HepG2 (cell line): ENCODE measurements at regions not wholly inside any gene's neighbourhood (a gene's known extent, or its start where the extent isn't known, plus 50 kb on each side); places are given as distances from the start of the nearest gene placed in this dataset.

Experiments
- ATAC-seq: fragments of 200-7000 bp; cut with Tn5 transposase; 3 replicates; pipeline ENCODE4 v1.9.1; 2020; ENCODE audit warnings: mild to moderate bottlenecking, moderate library complexity
- BruUV-seq: library from RNA; stranded (reverse); fragments of 400-500 nt; replicated peaks from 2 replicates; lab custom pipeline; 2021; lab: Mats Ljungman, UMichigan
- CTCF ChIA-PET: fragments of 300-600 bp; formaldehyde crosslinking; extraction: SDS; loops from one replicate; lab custom pipeline; 2021; ENCODE audit warnings: low total read pairs, inconsistent platforms, low intra/inter-chr PET ratio; lab: Yijun Ruan, JAX
- POLR2A ChIA-PET: fragments of 350-600 bp; sonication (Branson Sonifier 250); formaldehyde crosslinking; loops from one replicate; lab custom pipeline; 2020; ENCODE audit warnings: antibody characterized with exemption, inconsistent platforms; lab: Yijun Ruan, JAX
- DNase-seq: peaks from one replicate; pipeline ENCODE4 v3.0.0-alpha.2; 2015; ENCODE audit warnings: low spot score
- FAIRE-seq: peaks from 3 replicates; lab custom pipeline; 2011; peaks lifted over from hg19 to GRCh38; lab: Jason Lieb, UNC
- H2AFZ ChIP-seq: one replicate; pipeline ENCODE4 v1.6.1; 2011; ENCODE audit warnings: low read length, inconsistent platforms
- H3K27ac ChIP-seq: fragments of 300-600 bp; 3 replicates; pipeline ENCODE4 v1.8.0; 2011; ENCODE audit warnings: mixed run types, mild to moderate bottlenecking, mixed read lengths, low read length, inconsistent platforms; ENCODE audit not compliant: insufficient read depth; ENCODE audit errors: extremely low read length
- H3K27me3 ChIP-seq, 2 experiments: fragments of 200-600 bp in 1 of 2; 2 replicates in 1 of 2; 3 replicates in 1 of 2; pipeline versions ENCODE4 v1.6.0 to v1.8.0; 2011; ENCODE audit warnings: low read length in 2 of 2, mild to moderate bottlenecking in 2 of 2, moderate library complexity in 2 of 2, inconsistent platforms in 1 of 2; ENCODE audit not compliant: insufficient read depth in 2 of 2, control insufficient read depth in 1 of 2
- H3K36me3 ChIP-seq, 2 experiments: fragments of 200-600 bp in 1 of 2; replicated peaks in 1 of 2; 2 replicates in 1 of 2; 3 replicates in 1 of 2; pipeline versions ENCODE4 v1.5.1 to v1.8.0; 2011; ENCODE audit warnings: low read length in 2 of 2, inconsistent platforms in 1 of 2; ENCODE audit not compliant: insufficient read depth in 2 of 2, control insufficient read depth in 1 of 2
- H3K4me1 ChIP-seq: 2 replicates; pipeline ENCODE4 v1.5.1; 2012; ENCODE audit warnings: low read length, inconsistent platforms; ENCODE audit not compliant: insufficient read depth
- H3K4me2 ChIP-seq: 2 replicates; pipeline ENCODE4 v1.6.0; 2011; ENCODE audit warnings: low read depth, low read length, inconsistent platforms
- H3K4me3 ChIP-seq, 3 experiments: fragments of 200-600 bp in 1 of 3; sonication (generic), shearing (Covaris generic) in 1 of 3; replicated peaks in 1 of 3; 2 replicates each; pipeline ENCODE4 v1.5.1; 2011 to 2016; ENCODE audit warnings: low read length in 3 of 3, inconsistent platforms in 2 of 3, low read depth in 2 of 3, mild to moderate bottlenecking in 2 of 3, control low read depth in 1 of 3, mixed read lengths in 1 of 3; ENCODE audit not compliant: insufficient read depth in 1 of 3
- H3K79me2 ChIP-seq: one replicate; pipeline ENCODE4 v1.6.1; 2011; ENCODE audit warnings: low read length, inconsistent platforms; ENCODE audit not compliant: insufficient read depth
- H3K9ac ChIP-seq: 2 replicates; pipeline ENCODE4 v1.6.0; 2011; ENCODE audit warnings: mild to moderate bottlenecking, low read depth, low read length, inconsistent platforms; ENCODE audit not compliant: insufficient read depth
- H3K9me3 ChIP-seq: 2 replicates; pipeline ENCODE4 v1.5.1; 2012; ENCODE audit warnings: mild to moderate bottlenecking, low read length
- H4K20me1 ChIP-seq: 2 replicates; pipeline ENCODE4 v1.6.0; 2011; ENCODE audit warnings: inconsistent platforms, mild to moderate bottlenecking, low read length, moderate library complexity; ENCODE audit not compliant: insufficient read depth
- AHR ChIP-seq: IDR thresholded peaks from 2 replicates; pipeline ENCODE4 v1.6.1; 2018; ENCODE audit warnings: missing genetic modification reagents, missing compliant biosample characterization
- DDIT3 ChIP-seq: sonication (generic); formaldehyde crosslinking; IDR thresholded peaks from 2 replicates; pipeline ENCODE4 v1.4.0; 2020; ENCODE audit warnings: mild to moderate bottlenecking, missing genetic modification reagents
- GTF3A ChIP-seq: sonication (generic); formaldehyde crosslinking; conservative IDR thresholded peaks from 2 replicates; pipeline ENCODE4 v1.4.0; 2020; ENCODE audit warnings: mild to moderate bottlenecking, missing genetic modification reagents
- HBP1 ChIP-seq: IDR thresholded peaks from 2 replicates; pipeline ENCODE4 v1.6.1; 2016; ENCODE audit warnings: low read depth, control low read depth
- HES4 ChIP-seq: sonication (generic); formaldehyde crosslinking; IDR thresholded peaks from 2 replicates; pipeline ENCODE4 v1.9.0; 2021; ENCODE audit warnings: mild to moderate bottlenecking, missing genetic modification reagents, borderline replicate concordance
- ZBTB46 ChIP-seq: sonication (generic); formaldehyde crosslinking; IDR thresholded peaks from 2 replicates; pipeline ENCODE4 v1.4.0; 2020; ENCODE audit warnings: mild to moderate bottlenecking, missing genetic modification reagents, borderline replicate concordance
- ZNF280D ChIP-seq: sonication (generic); formaldehyde crosslinking; IDR thresholded peaks from 2 replicates; pipeline ENCODE4 v1.5.1; 2020; ENCODE audit warnings: mild to moderate bottlenecking, missing genetic modification reagents
- ZNF335 ChIP-seq: sonication (generic); formaldehyde crosslinking; IDR thresholded peaks from 2 replicates; pipeline ENCODE4 v1.4.0; 2020; ENCODE audit warnings: missing genetic modification reagents
- ZNF615 ChIP-seq: sonication (generic); formaldehyde crosslinking; IDR thresholded peaks from 2 replicates; pipeline ENCODE4 v1.5.0; 2020; ENCODE audit warnings: mild to moderate bottlenecking, missing genetic modification reagents, borderline replicate concordance
- ZNF75D ChIP-seq: sonication (generic); formaldehyde crosslinking; IDR thresholded peaks from 2 replicates; pipeline ENCODE4 v1.8.1; 2023; ENCODE audit warnings: missing genetic modification reagents, mild to moderate bottlenecking, borderline replicate concordance
- ZNF784 ChIP-seq: sonication (generic); formaldehyde crosslinking; IDR thresholded peaks from 2 replicates; pipeline ENCODE4 v1.5.1; 2020; ENCODE audit warnings: missing genetic modification reagents, mild to moderate bottlenecking, borderline replicate concordance
- WGBS: methylation state at CpG from one replicate; pipeline ENCODE4 v1.1.6; 2017; ENCODE audit warnings: low lambda C conversion rate; 5-methylcytosine and 5-hydroxymethylcytosine counted together
- in situ Hi-C: cut with HindIII; loops from 2 replicates; pipeline ENCODE4 v1.10.0; 2017; ENCODE audit warnings: low pct_unique_long_range_greater_than_20kb; ENCODE audit not compliant: extremely low pct_ligation_motif_present
- intact Hi-C: fragments of 100-400 bp; cut with micrococcal nuclease; formaldehyde crosslinking; loops from one replicate; pipeline ENCODE4 v1.10.0; 2022; ENCODE audit not compliant: unreplicated experiment

- WGBS, result 64% methylated on average over 5 of the region's 34 CpGs
- no peak overlapping the region for H3K4me2 ChIP-seq
- POLR2A ChIA-PET, result no interaction called here
- FAIRE-seq (no peak), DNase-seq (no peak), ATAC-seq (no peak)
- H3K27ac ChIP-seq, result no peak overlapping the region
- H4K20me1 ChIP-seq, result no peaks in the 10 kb centered on the region
- no peaks in the 10 kb centered on the region for H3K36me3 ChIP-seq
- no peak overlapping the region for H3K9ac ChIP-seq
- intact Hi-C loops (no loop called here), in situ Hi-C loops (no loop called here)
- no peak overlapping the region for H2AFZ ChIP-seq
- CTCF ChIA-PET, result no interaction called here
- H3K4me1 ChIP-seq, result no peaks in the 10 kb centered on the region
- H3K9me3 ChIP-seq, result no peaks in the 10 kb centered on the region
- peaks cover 0 to 30% of the 10 kb centered on the region in 2 experiments; a peak in 2 of 5 replicates for H3K27me3 ChIP-seq
- H3K4me3 ChIP-seq, result no peak overlapping the region
- no peaks in the 10 kb centered on the region for H3K79me2 ChIP-seq
- BruUV-seq, result no TSS peak
- no peak for TF ChIP-seq ZNF335 (CRISPR knock-in tag)
Observed at GRCh38 chr4:17414392-17414791, 97.5 kb downstream of the QDPR start.

- no peaks in the 10 kb centered on the region for H3K4me1 ChIP-seq
- CTCF ChIA-PET, result no interaction called here
- ATAC-seq (no peak), FAIRE-seq (no peak), DNase-seq (no peak)
- BruUV-seq, result no TSS peak
- H4K20me1 ChIP-seq, result no peaks in the 10 kb centered on the region
- POLR2A ChIA-PET, result no interaction called here
- in situ Hi-C loops, result no loop called here
- 16% methylated on average over 4 of the region's 4 CpGs for WGBS
- H2AFZ ChIP-seq, result no peak overlapping the region
- no peaks in the 10 kb centered on the region for H3K36me3 ChIP-seq
- H3K9me3 ChIP-seq, result no peaks in the 10 kb centered on the region
- no peak overlapping the region for H3K4me3 ChIP-seq
- H3K27me3 ChIP-seq, result no peaks in the 10 kb centered on the region
- no peak overlapping the region for H3K9ac ChIP-seq
- H3K27ac ChIP-seq, result no peak overlapping the region
- H3K4me2 ChIP-seq, result no peak overlapping the region
- H3K79me2 ChIP-seq, result no peaks in the 10 kb centered on the region
- intact Hi-C loops, result no loop called here
- TF ChIP-seq AHR (CRISPR knock-in tag), result no peak
- no peak for TF ChIP-seq ZBTB46 (CRISPR knock-in tag)
- no peak for TF ChIP-seq ZNF615 (CRISPR knock-in tag)
- no peak for TF ChIP-seq HES4 (CRISPR knock-in tag)
- no peak for TF ChIP-seq ZNF280D (CRISPR knock-in tag)
- TF ChIP-seq ZNF75D (CRISPR knock-in tag), result no peak
- TF ChIP-seq HBP1 (CRISPR knock-in tag), result no peak
- no peak for TF ChIP-seq GTF3A
- no peak for TF ChIP-seq ZNF784 (CRISPR knock-in tag)
- TF ChIP-seq DDIT3, result no peak
Observed at GRCh38 chr4:17400686-17401085, 111.2 kb downstream of the QDPR start.
